SK-N-SH (cell line): ENCODE measurements at regions not wholly inside any gene's neighbourhood (a gene's known extent, or its start where the extent isn't known, plus 50 kb on each side); places are given as distances from the start of the nearest gene placed in this dataset.

Source experiments
- CTCF ChIA-PET: fragments of 300-600, 350-600 bp; formaldehyde crosslinking; extraction: SDS; loops from one replicate; lab custom pipeline; 2021; lab: Yijun Ruan, JAX
- POLR2A ChIA-PET: fragments of 350-600 bp; sonication (Branson Sonifier 250); formaldehyde crosslinking; extraction: SDS; loops from one replicate; lab custom pipeline; 2020; ENCODE audit warnings: antibody characterized with exemption, inconsistent platforms; lab: Yijun Ruan, JAX
- DNase-seq: peaks from one replicate; pipeline ENCODE4 v3.0.0; 2012
- H2AFZ ChIP-seq: fragments of 200-600 bp; sonication (generic); 2 replicates; pipeline ENCODE4 v1.8.1; 2016; ENCODE audit warnings: antibody characterized with exemption, mild to moderate bottlenecking, low read depth
- H3F3A ChIP-seq: fragments of 200-600 bp; sonication (generic); replicated peaks from 2 replicates; pipeline ENCODE3; 2016; ENCODE audit warnings: antibody characterized with exemption, mild to moderate bottlenecking; ENCODE audit not compliant: insufficient read depth
- H3K27ac ChIP-seq, 2 experiments: fragments of 200-500 bp in 1 of 2; fragments of 200-600 bp in 1 of 2; sonication (Bioruptor generic) in 1 of 2; sonication (generic), shearing (Covaris generic) in 1 of 2; 2 replicates each; pipeline versions ENCODE4 v1.5.1 to v1.6.1; 2014 to 2016; ENCODE audit warnings: low read depth in 2 of 2, inconsistent platforms in 1 of 2, low read length in 1 of 2, mild to moderate bottlenecking in 1 of 2, mixed read lengths in 1 of 2
- H3K27me3 ChIP-seq: fragments of 200-600 bp; sonication (generic), shearing (Covaris generic); 2 replicates; pipeline ENCODE4 v1.6.1; 2016; ENCODE audit warnings: mixed run types; ENCODE audit not compliant: insufficient read depth
- H3K36me3 ChIP-seq, 2 experiments: fragments of 200-500 bp in 1 of 2; fragments of 200-600 bp in 1 of 2; sonication (Bioruptor generic) in 1 of 2; sonication (generic) in 1 of 2; replicated peaks in 1 of 2; 2 replicates each; pipeline versions ENCODE3 to v1.5.1; 2014 to 2016; ENCODE audit warnings: low read length in 1 of 2, mild to moderate bottlenecking in 1 of 2; ENCODE audit not compliant: insufficient read depth in 2 of 2, control insufficient read depth in 1 of 2
- H3K4me1 ChIP-seq, 2 experiments: fragments of 200-500 bp in 1 of 2; fragments of 200-600 bp in 1 of 2; sonication (Bioruptor generic) in 1 of 2; sonication (generic), shearing (Covaris generic) in 1 of 2; 2 replicates each; pipeline versions ENCODE4 v1.5.1 to v1.6.1; 2014 to 2016; ENCODE audit warnings: low read depth in 1 of 2, low read length in 1 of 2, mixed run types in 1 of 2; ENCODE audit not compliant: insufficient read depth in 2 of 2, control insufficient read depth in 1 of 2
- H3K4me2 ChIP-seq: fragments of 200-600 bp; sonication (generic), shearing (Covaris generic); 2 replicates; pipeline ENCODE4 v1.6.1; 2017; ENCODE audit warnings: mixed run types
- H3K4me3 ChIP-seq, 2 experiments: fragments of 200-500 bp in 1 of 2; fragments of 200-600 bp in 1 of 2; sonication (Bioruptor generic) in 1 of 2; sonication (generic), shearing (Covaris generic) in 1 of 2; 2 replicates each; pipeline versions ENCODE4 v1.5.1 to v1.8.1; 2014 to 2016; ENCODE audit warnings: low read depth in 2 of 2, inconsistent platforms in 1 of 2, low read length in 1 of 2, mild to moderate bottlenecking in 1 of 2, mixed read lengths in 1 of 2, moderate library complexity in 1 of 2
- H3K79me2 ChIP-seq: fragments of 200-600 bp; sonication (generic); 2 replicates; pipeline ENCODE4 v1.8.1; 2017; ENCODE audit warnings: mild to moderate bottlenecking; ENCODE audit not compliant: insufficient read depth
- H3K9ac ChIP-seq: fragments of 200-600 bp; sonication (generic); 2 replicates; pipeline ENCODE4 v1.6.1; 2017; ENCODE audit warnings: mixed run types
- H3K9me2 ChIP-seq: fragments of 200-600 bp; sonication (generic); 2 replicates; pipeline ENCODE4 v1.6.1; 2017; ENCODE audit warnings: mixed run types
- H3K9me3 ChIP-seq: fragments of 200-600 bp; sonication (generic); 2 replicates; pipeline ENCODE4 v1.6.1; 2017; ENCODE audit warnings: mixed run types, mild to moderate bottlenecking, moderate library complexity
- H4K20me1 ChIP-seq: fragments of 200-600 bp; sonication (generic); 2 replicates; pipeline ENCODE4 v1.6.1; 2017; ENCODE audit warnings: mild to moderate bottlenecking, mixed run types; ENCODE audit not compliant: insufficient read depth
- CHD2 ChIP-seq: fragments of 150-350 bp; IDR thresholded peaks from 2 replicates; pipeline ENCODE4 v1.6.1; 2018; ENCODE audit warnings: low read length; ENCODE audit not compliant: partially characterized antibody
- CTCF ChIP-seq: fragments of 200-600 bp; sonication (generic); IDR thresholded peaks from 2 replicates; pipeline ENCODE4 v1.6.1; 2017; ENCODE audit warnings: antibody characterized with exemption, mild to moderate bottlenecking, moderate library complexity
- ELF1 ChIP-seq: IDR thresholded peaks from 2 replicates; pipeline ENCODE4 v1.4.0; 2012
- EP300 ChIP-seq, 2 experiments: IDR thresholded peaks; 2 replicates each; pipeline versions ENCODE4 v1.4.0 to v1.6.1; 2012; ENCODE audit warnings: borderline replicate concordance in 1 of 2, low read depth in 1 of 2, low read length in 1 of 2
- EZH2phosphoT487 ChIP-seq: fragments of 200-600 bp; sonication (generic); IDR thresholded peaks from 2 replicates; pipeline ENCODE4 v1.6.1; 2017; ENCODE audit warnings: low read depth, mixed run types, mild to moderate bottlenecking, antibody characterized with exemption, moderate library complexity, borderline replicate concordance
- FOSL2 ChIP-seq: IDR thresholded peaks from 2 replicates; pipeline ENCODE4 v1.4.0; 2012; ENCODE audit warnings: low read depth, mild to moderate bottlenecking, moderate library complexity, borderline replicate concordance
- GABPA ChIP-seq: IDR thresholded peaks from 2 replicates; pipeline ENCODE4 v1.4.0; 2012; ENCODE audit warnings: low read depth, mild to moderate bottlenecking
- GATA2 ChIP-seq: sonication (generic); formaldehyde crosslinking; IDR thresholded peaks from 2 replicates; pipeline ENCODE4 v1.5.0; 2020; ENCODE audit warnings: mild to moderate bottlenecking, missing genetic modification reagents
- JUND ChIP-seq: IDR thresholded peaks from 2 replicates; pipeline ENCODE4 v1.4.0; 2012
- MEF2A ChIP-seq: IDR thresholded peaks from 2 replicates; pipeline ENCODE4 v1.4.0; 2012; ENCODE audit warnings: low read depth, borderline replicate concordance
- MXI1 ChIP-seq: IDR thresholded peaks from 2 replicates; pipeline ENCODE4 v1.6.1; 2012; ENCODE audit warnings: mild to moderate bottlenecking, low read depth, low read length, improper control_type of control experiment
- NRF1 ChIP-seq: IDR thresholded peaks from 2 replicates; pipeline ENCODE4 v1.6.1; 2012; ENCODE audit warnings: low read depth, mild to moderate bottlenecking, low read length
- RAD21 ChIP-seq: IDR thresholded peaks from 2 replicates; pipeline ENCODE4 v1.6.1; 2012; ENCODE audit warnings: mild to moderate bottlenecking, low read length
- RFX5 ChIP-seq: IDR thresholded peaks from 2 replicates; pipeline ENCODE4 v1.6.1; 2012; ENCODE audit warnings: mild to moderate bottlenecking, improper control_type of control experiment, low read length
- RXRA ChIP-seq: IDR thresholded peaks from 2 replicates; pipeline ENCODE4 v1.4.0; 2012; ENCODE audit warnings: low read depth, mild to moderate bottlenecking, borderline replicate concordance
- TAF1 ChIP-seq: IDR thresholded peaks from 2 replicates; pipeline ENCODE4 v1.6.1; 2012; ENCODE audit warnings: low read depth, mild to moderate bottlenecking, low read length, moderate library complexity, borderline replicate concordance
- TCF12 ChIP-seq: IDR thresholded peaks from 2 replicates; pipeline ENCODE4 v1.4.0; 2012
- YY1 ChIP-seq: IDR thresholded peaks from 2 replicates; pipeline ENCODE4 v1.4.0; 2012; ENCODE audit warnings: low read depth, mild to moderate bottlenecking
- WGBS: methylation state at CpG from one replicate; pipeline ENCODE4 v1.1.6; 2017; ENCODE audit warnings: low lambda C conversion rate; 5-methylcytosine and 5-hydroxymethylcytosine counted together
- TF ChIP-seq, protein P1 (sequence below): fragments of 150-350 bp; IDR thresholded peaks from 2 replicates; pipeline ENCODE4 v1.6.1; 2016; ENCODE audit warnings: mild to moderate bottlenecking, low read depth, low read length
- TF ChIP-seq, protein P2 (sequence below): IDR thresholded peaks from 2 replicates; pipeline ENCODE4; 2012
- TF ChIP-seq, protein P3 (sequence below): IDR thresholded peaks from 2 replicates; pipeline ENCODE4 v1.4.0; 2012; ENCODE audit warnings: low read depth, borderline replicate concordance

DNA sequence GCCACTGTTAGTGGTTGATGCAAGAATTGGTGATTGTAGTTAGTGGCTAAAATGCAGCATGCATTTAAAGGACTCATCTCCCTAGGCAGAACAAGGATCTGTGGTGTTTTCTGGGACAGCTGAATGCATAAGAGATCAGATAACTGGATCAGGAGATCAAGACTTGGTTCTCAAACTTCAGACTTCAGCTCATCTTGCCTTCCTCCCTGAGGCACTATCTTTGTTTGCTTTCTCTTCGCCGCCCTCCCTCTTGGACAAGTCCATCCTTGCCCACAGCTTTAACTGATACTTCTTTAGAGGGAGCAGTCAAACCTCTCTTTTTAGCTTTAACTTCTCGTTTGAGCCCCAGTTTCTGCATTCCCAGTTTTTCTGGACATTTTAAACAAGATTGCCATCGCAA lies 195.4 kb upstream of the TPRG1 start:
- peaks cover 11% of the 10 kb centered on the region for H3F3A ChIP-seq
- 84% methylated on average over 3 of the region's 4 CpGs for WGBS
- no peak overlapping the region for H3K4me2 ChIP-seq

DNA sequence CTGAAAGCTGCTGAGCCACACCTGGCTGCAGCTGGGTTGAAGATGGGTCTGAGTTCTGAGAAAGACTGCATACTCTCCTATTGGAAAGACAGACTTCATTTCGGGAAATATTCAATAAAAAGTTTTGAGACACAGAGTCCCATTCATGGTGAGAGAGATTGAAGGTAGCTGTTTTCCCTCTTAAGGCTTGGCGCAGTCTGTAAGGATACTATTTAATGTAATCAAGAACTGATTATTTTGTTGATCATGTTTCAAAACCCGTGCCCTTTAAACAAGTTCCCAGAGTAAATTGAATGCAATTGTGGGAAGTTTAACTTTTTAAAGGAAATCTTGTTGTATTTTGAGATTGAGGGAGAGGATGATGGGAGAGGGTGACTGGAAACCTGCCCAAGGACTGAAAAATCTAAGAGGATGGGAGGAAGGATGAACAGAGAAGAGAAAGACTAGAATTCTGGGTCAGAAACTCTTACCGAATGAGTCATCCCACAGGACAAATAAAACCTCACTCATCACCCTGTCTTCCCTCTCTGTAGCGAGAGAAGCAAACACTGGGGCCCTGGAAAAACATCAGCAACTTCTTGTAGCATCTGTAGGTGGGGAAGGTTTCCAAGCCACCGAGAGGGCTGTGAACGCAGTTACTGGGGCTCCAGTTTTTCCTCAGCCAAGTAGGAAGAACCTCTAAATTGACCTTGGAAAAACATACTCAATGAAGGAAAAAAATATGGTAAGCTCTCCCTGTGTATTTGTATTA lies 193.2 kb upstream of the TPRG1 start:
- no peak overlapping the region for H2AFZ ChIP-seq
- H3K4me3 ChIP-seq: no peak overlapping the region
- H4K20me1 ChIP-seq: no peaks in the 10 kb centered on the region
- H3K9me3 ChIP-seq: no peaks in the 10 kb centered on the region
- no peaks in the 10 kb centered on the region for H3K79me2 ChIP-seq
- H3K4me2 ChIP-seq: peak overlapping the region; percentile 22
- POLR2A ChIA-PET: no interaction called here
- H3K27me3 ChIP-seq: no peaks in the 10 kb centered on the region
- H3K4me1 ChIP-seq: peaks cover 0 to 9% of the 10 kb centered on the region in 2 experiments; a peak in 3 of 4 replicates
- CTCF ChIA-PET: interaction anchor here (1.9 kb wide), 1 partner anchor 21 kb away, joined by 5 read pairs; no protein-coding TSS in a partner anchor
- H3K9me2 ChIP-seq: no peaks in the 10 kb centered on the region
- H3F3A ChIP-seq: peaks cover 11% of the 10 kb centered on the region
- peak overlapping the region in 1 of 2 experiments; percentile 29; a peak in 1 of 4 replicates for H3K27ac ChIP-seq
- no peak for DNase-seq
- 28% methylated on average over 7 of the region's 7 CpGs for WGBS
- H3K9ac ChIP-seq: no peak overlapping the region
- no peaks in the 10 kb centered on the region for H3K36me3 ChIP-seq
- TF ChIP-seq CHD2: no peak
- TF ChIP-seq, protein P1, sequence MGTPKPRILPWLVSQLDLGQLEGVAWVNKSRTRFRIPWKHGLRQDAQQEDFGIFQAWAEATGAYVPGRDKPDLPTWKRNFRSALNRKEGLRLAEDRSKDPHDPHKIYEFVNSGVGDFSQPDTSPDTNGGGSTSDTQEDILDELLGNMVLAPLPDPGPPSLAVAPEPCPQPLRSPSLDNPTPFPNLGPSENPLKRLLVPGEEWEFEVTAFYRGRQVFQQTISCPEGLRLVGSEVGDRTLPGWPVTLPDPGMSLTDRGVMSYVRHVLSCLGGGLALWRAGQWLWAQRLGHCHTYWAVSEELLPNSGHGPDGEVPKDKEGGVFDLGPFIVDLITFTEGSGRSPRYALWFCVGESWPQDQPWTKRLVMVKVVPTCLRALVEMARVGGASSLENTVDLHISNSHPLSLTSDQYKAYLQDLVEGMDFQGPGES: no peak
- peak; percentile 75 for TF ChIP-seq FOSL2
- TF ChIP-seq TAF1: no peak
- TF ChIP-seq TCF12: peak; percentile 67
- TF ChIP-seq YY1: no peak
- no peak for TF ChIP-seq NRF1
- no peak for TF ChIP-seq ELF1
- TF ChIP-seq GATA2: no peak
- TF ChIP-seq, protein P2, sequence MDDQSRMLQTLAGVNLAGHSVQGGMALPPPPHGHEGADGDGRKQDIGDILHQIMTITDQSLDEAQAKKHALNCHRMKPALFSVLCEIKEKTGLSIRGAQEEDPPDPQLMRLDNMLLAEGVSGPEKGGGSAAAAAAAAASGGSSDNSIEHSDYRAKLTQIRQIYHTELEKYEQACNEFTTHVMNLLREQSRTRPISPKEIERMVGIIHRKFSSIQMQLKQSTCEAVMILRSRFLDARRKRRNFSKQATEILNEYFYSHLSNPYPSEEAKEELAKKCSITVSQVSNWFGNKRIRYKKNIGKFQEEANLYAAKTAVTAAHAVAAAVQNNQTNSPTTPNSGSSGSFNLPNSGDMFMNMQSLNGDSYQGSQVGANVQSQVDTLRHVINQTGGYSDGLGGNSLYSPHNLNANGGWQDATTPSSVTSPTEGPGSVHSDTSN: peak; percentile 66
- TF ChIP-seq EP300 (IDR thresholded peaks at IDR 0.05; ENCODE audit: borderline replicate concordance in 1 of 2, low read depth in 1 of 2, low read length in 1 of 2): peak in 1 of 2 experiments; percentile 14; a peak in 1 of 4 replicates
- peak; percentile 49; the same call in 1 of the 2 replicates for TF ChIP-seq JUND
- TF ChIP-seq, protein P3, sequence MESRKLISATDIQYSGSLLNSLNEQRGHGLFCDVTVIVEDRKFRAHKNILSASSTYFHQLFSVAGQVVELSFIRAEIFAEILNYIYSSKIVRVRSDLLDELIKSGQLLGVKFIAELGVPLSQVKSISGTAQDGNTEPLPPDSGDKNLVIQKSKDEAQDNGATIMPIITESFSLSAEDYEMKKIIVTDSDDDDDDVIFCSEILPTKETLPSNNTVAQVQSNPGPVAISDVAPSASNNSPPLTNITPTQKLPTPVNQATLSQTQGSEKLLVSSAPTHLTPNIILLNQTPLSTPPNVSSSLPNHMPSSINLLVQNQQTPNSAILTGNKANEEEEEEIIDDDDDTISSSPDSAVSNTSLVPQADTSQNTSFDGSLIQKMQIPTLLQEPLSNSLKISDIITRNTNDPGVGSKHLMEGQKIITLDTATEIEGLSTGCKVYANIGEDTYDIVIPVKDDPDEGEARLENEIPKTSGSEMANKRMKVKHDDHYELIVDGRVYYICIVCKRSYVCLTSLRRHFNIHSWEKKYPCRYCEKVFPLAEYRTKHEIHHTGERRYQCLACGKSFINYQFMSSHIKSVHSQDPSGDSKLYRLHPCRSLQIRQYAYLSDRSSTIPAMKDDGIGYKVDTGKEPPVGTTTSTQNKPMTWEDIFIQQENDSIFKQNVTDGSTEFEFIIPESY: no peak
- no peak for TF ChIP-seq RXRA

More for the DNA sequence above, 195.4 kb upstream of the TPRG1 start:
- peaks cover 0 to 9% of the 10 kb centered on the region in 2 experiments; a peak in 3 of 4 replicates for H3K4me1 ChIP-seq
- no peaks in the 10 kb centered on the region for H4K20me1 ChIP-seq
- DNase-seq: no peak
- no peak overlapping the region for H3K9ac ChIP-seq
- H3K36me3 ChIP-seq: no peaks in the 10 kb centered on the region
- H3K9me3 ChIP-seq: peaks cover 1% of the 10 kb centered on the region; the same call in 1 of the 2 replicates
- POLR2A ChIA-PET: no interaction called here
- no peak overlapping the region for H2AFZ ChIP-seq
- no peaks in the 10 kb centered on the region for H3K27me3 ChIP-seq
- H3K27ac ChIP-seq: no peak overlapping the region
- no peak overlapping the region for H3K4me3 ChIP-seq
- CTCF ChIA-PET: interaction anchor here (1.0 to 1.5 kb wide), 3 partner anchors 21 to 168 kb away, joined by 3 read pairs; no protein-coding TSS in a partner anchor
- H3K79me2 ChIP-seq: no peaks in the 10 kb centered on the region
- no peaks in the 10 kb centered on the region for H3K9me2 ChIP-seq
- TF ChIP-seq TCF12 (no peak), MXI1 (no peak), FOSL2 (no peak), YY1 (no peak), MEF2A (no peak), CHD2 (no peak), RAD21 (no peak), RFX5 (no peak), EZH2phosphoT487 (no peak), CTCF (no peak), GABPA (no peak)
